Suprapubic skin (tissue), 4 donors: ENCODE measurements at regions not wholly inside any gene's neighbourhood (a gene's known extent, or its start where the extent isn't known, plus 50 kb on each side); places are given as distances from the start of the nearest gene placed in this dataset.

Source experiments
- DNase-seq, 2 donors: peaks; one replicate each; pipeline ENCODE4 v3.0.0-alpha.2; 2019; ENCODE audit warnings: low spot score in 2 of 2
- H3K27ac ChIP-seq: fragments of 200-600 bp; sonication (generic); one replicate; pipeline ENCODE4 v1.5.1; 2019
- H3K27me3 ChIP-seq: fragments of 200-600 bp; sonication (generic); one replicate; pipeline ENCODE4 v1.5.1; 2019
- H3K36me3 ChIP-seq: fragments of 200-600 bp; sonication (generic); one replicate; pipeline ENCODE4 v1.5.1; 2019
- H3K4me1 ChIP-seq: fragments of 200-600 bp; sonication (generic); one replicate; pipeline ENCODE4 v1.5.1; 2019
- H3K4me3 ChIP-seq: fragments of 200-600 bp; sonication (generic); one replicate; pipeline ENCODE4 v1.5.1; 2019; ENCODE audit warnings: mild to moderate bottlenecking
- H3K9me3 ChIP-seq: fragments of 200-600 bp; sonication (generic); one replicate; pipeline ENCODE4 v1.5.1; 2019
- EP300 ChIP-seq: sonication (generic); formaldehyde crosslinking; IDR thresholded peaks from one replicate; pipeline ENCODE4 v1.6.1; 2017; ENCODE audit warnings: antibody characterized with exemption
- POLR2A ChIP-seq, 2 donors: fragments of 450-650 bp; IDR thresholded peaks; one replicate each; pipeline ENCODE4 v1.6.1; 2017; ENCODE audit warnings: antibody characterized with exemption in 2 of 2, mild to moderate bottlenecking in 2 of 2, moderate library complexity in 2 of 2
- POLR2AphosphoS5 ChIP-seq, 3 donors: sonication (generic); formaldehyde crosslinking; IDR thresholded peaks; one replicate each; pipeline ENCODE4 v1.6.1; 2017; ENCODE audit warnings: antibody characterized with exemption in 3 of 3
- WGBS: methylation state at CpG from one replicate; pipeline ENCODE4 v1.1.5; 2018; 5-methylcytosine and 5-hydroxymethylcytosine counted together
- TF ChIP-seq, protein P1 (sequence below), 2 donors: fragments of 200-600 bp in 1 of 2; fragments of 450-650 bp in 1 of 2; sonication (generic) in 1 of 2; IDR thresholded peaks; one replicate each; pipeline ENCODE4 v1.5.1; 2016 to 2019; ENCODE audit warnings: antibody characterized with exemption in 2 of 2, mild to moderate bottlenecking in 1 of 2, moderate library complexity in 1 of 2

DNA sequence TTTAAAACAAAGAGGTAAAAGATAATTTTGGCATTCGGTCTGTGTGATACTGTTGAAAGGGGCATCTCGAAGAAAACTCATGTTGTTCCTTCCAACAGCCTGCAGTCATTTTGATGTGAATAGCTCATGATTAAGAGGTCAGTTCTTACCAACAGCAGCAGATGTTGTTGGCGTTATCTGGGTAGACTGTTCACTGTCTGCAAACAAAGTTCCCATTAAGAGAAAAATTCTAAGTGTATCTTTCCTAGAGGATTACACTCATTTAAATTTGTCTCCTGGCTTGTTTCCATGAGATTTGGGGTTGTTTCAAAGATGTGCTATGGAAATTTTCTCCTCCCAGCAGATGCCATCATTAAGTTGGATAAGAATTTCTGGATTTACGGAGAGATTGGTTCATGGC lies 138.2 kb upstream of the RORB start:
- Histone ChIP-seq H3K9me3 (no peaks in the 10 kb centered on the region), H3K4me3 (no peak overlapping the region), H3K27me3 (no peaks in the 10 kb centered on the region), H3K4me1 (no peaks in the 10 kb centered on the region), H3K36me3 (no peaks in the 10 kb centered on the region), H3K27ac (no peak overlapping the region)
- WGBS, result 71% methylated on average over 4 of the region's 4 CpGs
- TF ChIP-seq, protein P1, sequence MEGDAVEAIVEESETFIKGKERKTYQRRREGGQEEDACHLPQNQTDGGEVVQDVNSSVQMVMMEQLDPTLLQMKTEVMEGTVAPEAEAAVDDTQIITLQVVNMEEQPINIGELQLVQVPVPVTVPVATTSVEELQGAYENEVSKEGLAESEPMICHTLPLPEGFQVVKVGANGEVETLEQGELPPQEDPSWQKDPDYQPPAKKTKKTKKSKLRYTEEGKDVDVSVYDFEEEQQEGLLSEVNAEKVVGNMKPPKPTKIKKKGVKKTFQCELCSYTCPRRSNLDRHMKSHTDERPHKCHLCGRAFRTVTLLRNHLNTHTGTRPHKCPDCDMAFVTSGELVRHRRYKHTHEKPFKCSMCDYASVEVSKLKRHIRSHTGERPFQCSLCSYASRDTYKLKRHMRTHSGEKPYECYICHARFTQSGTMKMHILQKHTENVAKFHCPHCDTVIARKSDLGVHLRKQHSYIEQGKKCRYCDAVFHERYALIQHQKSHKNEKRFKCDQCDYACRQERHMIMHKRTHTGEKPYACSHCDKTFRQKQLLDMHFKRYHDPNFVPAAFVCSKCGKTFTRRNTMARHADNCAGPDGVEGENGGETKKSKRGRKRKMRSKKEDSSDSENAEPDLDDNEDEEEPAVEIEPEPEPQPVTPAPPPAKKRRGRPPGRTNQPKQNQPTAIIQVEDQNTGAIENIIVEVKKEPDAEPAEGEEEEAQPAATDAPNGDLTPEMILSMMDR (IDR thresholded peaks at IDR 0.05), result no peak
- DNase-seq, result no peak

DNA sequence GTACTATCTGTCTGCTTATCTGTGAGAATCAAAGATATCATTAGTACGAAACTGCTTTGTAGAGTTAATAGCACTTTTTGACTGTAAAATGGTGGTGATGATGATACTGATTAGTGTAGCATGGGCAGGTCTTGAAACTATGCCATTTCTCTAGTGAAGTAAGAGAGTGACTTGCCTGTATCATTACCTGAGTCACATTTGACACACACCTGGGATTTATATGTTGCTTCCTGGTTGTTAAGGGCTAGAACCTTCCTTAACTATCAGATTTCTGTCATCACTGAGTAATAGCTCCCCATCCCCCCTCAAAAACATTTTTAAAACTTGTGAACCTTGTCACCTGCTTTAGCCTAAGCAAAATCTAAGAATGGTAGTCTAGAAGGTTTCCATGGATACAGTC lies 135.6 kb upstream of the RORB start:
- no peaks in the 10 kb centered on the region for H3K36me3 ChIP-seq
- 85% methylated on average over 1 of the region's 1 CpG for WGBS
- H3K9me3 ChIP-seq, result no peaks in the 10 kb centered on the region
- H3K4me3 ChIP-seq, result no peak overlapping the region
- H3K27me3 ChIP-seq, result no peaks in the 10 kb centered on the region
- no peaks in the 10 kb centered on the region for H3K4me1 ChIP-seq
- no peak overlapping the region for H3K27ac ChIP-seq
- TF ChIP-seq EP300 (no peak), POLR2A (IDR thresholded peaks at IDR 0.05) (no peak), POLR2AphosphoS5 (IDR thresholded peaks at IDR 0.05) (no peak)
- TF ChIP-seq, protein P1 (IDR thresholded peaks at IDR 0.05), result no peak
- DNase-seq, result no peak

DNA sequence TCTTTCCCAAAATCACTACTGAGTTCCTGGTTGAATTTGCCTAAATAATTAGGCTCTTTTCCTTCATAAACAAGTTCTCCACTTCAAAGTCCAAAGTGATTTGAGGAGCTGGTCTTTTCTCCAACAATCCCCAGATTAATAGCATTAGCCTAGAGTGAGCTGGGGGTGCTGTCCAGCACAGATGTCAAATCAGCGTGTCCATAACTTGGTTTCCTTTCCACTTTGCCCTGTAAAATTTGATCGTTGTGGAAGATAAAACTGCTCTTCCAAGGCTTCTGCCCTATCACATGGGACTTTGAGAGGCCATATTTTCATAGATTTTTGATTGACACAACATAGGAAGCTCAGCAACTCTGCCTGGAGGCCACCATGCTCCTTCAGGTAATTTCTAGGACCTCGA lies 134.7 kb upstream of the RORB start:
- Histone ChIP-seq H3K27ac (no peak overlapping the region), H3K4me3 (no peak overlapping the region), H3K27me3 (no peaks in the 10 kb centered on the region), H3K9me3 (no peaks in the 10 kb centered on the region), H3K36me3 (no peaks in the 10 kb centered on the region), H3K4me1 (no peaks in the 10 kb centered on the region)
- WGBS, result 70% methylated on average over 3 of the region's 3 CpGs
- TF ChIP-seq, protein P1 (IDR thresholded peaks at IDR 0.05), result no peak
- TF ChIP-seq EP300, result no peak
- no peak for TF ChIP-seq POLR2AphosphoS5 (IDR thresholded peaks at IDR 0.05)
- no peak for TF ChIP-seq POLR2A (IDR thresholded peaks at IDR 0.05)
- no peak for DNase-seq

DNA sequence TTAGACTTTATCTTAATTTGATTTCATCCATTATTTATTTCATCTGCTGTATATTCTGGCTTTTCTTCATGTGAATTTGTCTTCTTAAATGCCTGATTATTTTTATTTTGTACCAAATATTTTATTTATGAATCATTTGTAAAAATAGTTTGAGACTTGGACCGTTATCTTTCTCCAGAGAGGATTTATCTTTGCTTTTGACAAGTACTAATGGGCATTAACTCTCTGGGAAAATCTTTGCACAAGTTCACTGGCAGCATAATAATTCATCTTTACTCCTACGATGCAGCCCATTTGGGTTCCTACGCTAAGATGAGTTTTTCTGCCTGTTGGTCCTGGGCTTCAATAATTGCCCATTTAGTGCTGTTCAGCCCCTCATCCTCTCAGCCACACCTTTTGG lies 131.0 kb upstream of the RORB start:
- H3K27ac ChIP-seq, result no peak overlapping the region
- no peaks in the 10 kb centered on the region for H3K36me3 ChIP-seq
- no peak for TF ChIP-seq POLR2AphosphoS5 (IDR thresholded peaks at IDR 0.05)
- 42% methylated on average over 3 of the region's 3 CpGs for WGBS
- no peak for DNase-seq
- no peak overlapping the region for H3K4me3 ChIP-seq
- H3K27me3 ChIP-seq, result no peaks in the 10 kb centered on the region
- H3K9me3 ChIP-seq, result no peaks in the 10 kb centered on the region
- H3K4me1 ChIP-seq, result no peaks in the 10 kb centered on the region

DNA sequence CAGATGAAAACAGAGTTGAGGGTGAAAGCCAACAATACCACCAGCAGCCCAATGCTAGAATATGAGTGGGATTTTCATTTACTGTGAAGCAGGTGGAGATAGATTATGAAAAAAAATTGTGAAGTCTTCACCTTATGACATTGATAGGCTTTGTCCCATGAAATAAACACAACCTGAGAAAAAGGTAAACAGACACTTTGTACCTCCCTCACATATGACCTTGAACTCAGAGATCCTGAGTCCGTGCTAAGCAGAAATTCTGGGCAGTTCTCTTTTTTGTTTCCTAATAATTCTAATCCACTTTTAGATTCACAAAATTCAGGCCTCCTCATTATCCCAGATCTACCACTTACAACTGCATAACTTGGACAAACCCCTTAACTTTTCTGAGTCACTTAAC lies 127.3 kb upstream of the RORB start:
- WGBS, result 73% methylated on average over 1 of the region's 1 CpG
- H3K4me1 ChIP-seq, result no peaks in the 10 kb centered on the region

DNA sequence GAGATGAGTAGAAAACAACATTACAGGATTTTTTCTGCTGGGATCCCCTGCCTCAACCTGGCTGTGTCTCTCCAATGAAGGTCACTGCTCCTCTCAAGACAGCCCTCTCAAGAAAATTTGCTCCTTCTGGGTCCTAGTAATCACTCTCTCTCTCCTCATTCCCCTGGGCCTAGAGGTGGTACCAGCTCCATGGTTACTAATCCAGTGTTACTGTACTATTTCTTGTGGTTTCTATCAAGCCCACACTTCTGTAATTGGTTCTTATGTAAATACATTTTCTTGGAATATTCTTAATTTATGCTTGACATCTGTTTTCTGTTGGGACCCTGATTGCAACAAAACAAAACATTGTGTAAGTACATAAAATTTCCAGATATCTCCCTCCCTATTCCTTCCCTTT lies 123.8 kb upstream of the RORB start:
- Histone ChIP-seq H3K27ac (no peak overlapping the region), H3K36me3 (no peaks in the 10 kb centered on the region), H3K27me3 (no peaks in the 10 kb centered on the region), H3K4me1 (no peaks in the 10 kb centered on the region), H3K4me3 (no peak overlapping the region), H3K9me3 (no peaks in the 10 kb centered on the region)
- TF ChIP-seq POLR2A (IDR thresholded peaks at IDR 0.05), result no peak
- TF ChIP-seq, protein P1 (IDR thresholded peaks at IDR 0.05), result no peak
- TF ChIP-seq EP300, result no peak
- no peak for TF ChIP-seq POLR2AphosphoS5 (IDR thresholded peaks at IDR 0.05)
- DNase-seq, result no peak

More for the DNA sequence above, 127.3 kb upstream of the RORB start:
- Histone ChIP-seq H3K27ac (no peak overlapping the region), H3K9me3 (no peaks in the 10 kb centered on the region), H3K4me3 (no peak overlapping the region), H3K27me3 (no peaks in the 10 kb centered on the region), H3K36me3 (no peaks in the 10 kb centered on the region)
- DNase-seq, result no peak
- TF ChIP-seq, protein P1 (IDR thresholded peaks at IDR 0.05), result no peak
- TF ChIP-seq POLR2AphosphoS5 (IDR thresholded peaks at IDR 0.05) (no peak), EP300 (no peak), POLR2A (IDR thresholded peaks at IDR 0.05) (no peak)
